ENCODE measurements at regions not wholly inside any gene's neighbourhood (a gene's known extent, or its start where the extent isn't known, plus 50 kb on each side); places are given as distances from the start of the nearest gene placed in this dataset.
"Not testable (repeated sequence)": the region's sequence is repeated elsewhere in the genome, so short reads cannot be mapped to it uniquely, and the experiment has no call there.

- DNase-seq, result no peak
These were observed 55.1 kb upstream of the STARD13 start for GRCh38 chr13:33340631-33341030.

GRCh38 chr13:33341861-33342452 is 56.4 kb upstream of the STARD13 start:
- DNase-seq, result no peak

GRCh38 chr13:33345842-33346241 is 60.3 kb upstream of the STARD13 start:
- no peak for DNase-seq

- DNase-seq, result no peak
These were observed 62.3 kb upstream of the STARD13 start for GRCh38 chr13:33347861-33348260.

- DNase-seq, result no peak
These were observed 62.8 kb upstream of the STARD13 start for GRCh38 chr13:33348366-33348765.

GRCh38 chr13:33349288-33349985 is 63.9 kb upstream of the STARD13 start:
- DNase-seq, result no peak

- DNase-seq, result peak; percentile 11
These were observed 64.7 kb upstream of the STARD13 start for GRCh38 chr13:33349986-33350826.

- DNase-seq, result no peak
These were observed 65.8 kb upstream of the STARD13 start for GRCh38 chr13:33351319-33351718.

- DNase-seq, result no peak
These were observed 66.5 kb upstream of the STARD13 start for GRCh38 chr13:33352041-33352440.

GRCh38 chr13:33352526-33352925 is 67.0 kb upstream of the STARD13 start:
- no peak for DNase-seq

- DNase-seq, result no peak
These were observed 67.7 kb upstream of the STARD13 start for GRCh38 chr13:33353210-33353609.

GRCh38 chr13:33353646-33354045 is 68.1 kb upstream of the STARD13 start:
- no peak for DNase-seq

GRCh38 chr13:33355201-33355895 is 69.8 kb upstream of the STARD13 start:
- DNase-seq, result no peak

- not testable (repeated sequence) for DNase-seq
These were observed 72.5 kb upstream of the STARD13 start for GRCh38 chr13:33358076-33358475.

GRCh38 chr13:33362986-33363727 is 77.6 kb upstream of the STARD13 start:
- DNase-seq, result no peak

GRCh38 chr13:33364192-33364591 is 78.6 kb upstream of the STARD13 start:
- DNase-seq, result no peak

- DNase-seq, result no peak
These were observed 81.0 kb upstream of the STARD13 start for GRCh38 chr13:33366469-33367062.

GRCh38 chr13:33367171-33367895 is 81.8 kb upstream of the STARD13 start:
- no peak for DNase-seq

- no peak for DNase-seq
These were observed 82.4 kb upstream of the STARD13 start for GRCh38 chr13:33367926-33368325.

GRCh38 chr13:33369073-33369472 is 83.5 kb upstream of the STARD13 start:
- no peak for DNase-seq

- no peak for DNase-seq
These were observed 86.8 kb upstream of the STARD13 start for GRCh38 chr13:33372251-33372919.

All from T1000 (cell line).